Colonic mucosa (tissue), 4 donors: ENCODE measurements at regions not wholly inside any gene's neighbourhood (a gene's known extent, or its start where the extent isn't known, plus 50 kb on each side); places are given as distances from the start of the nearest gene placed in this dataset.

Experiments used
- DNase-seq: peaks from one replicate; pipeline ENCODE4 v3.0.0-alpha.2; 2020
- H3K27ac ChIP-seq: fragments of 200-600 bp; one replicate; pipeline ENCODE4 v1.8.0; 2021
- H3K27me3 ChIP-seq: fragments of 200-600 bp; one replicate; pipeline ENCODE4 v1.8.0; 2021
- H3K36me3 ChIP-seq: fragments of 200-600 bp; one replicate; pipeline ENCODE4 v1.8.0; 2021
- H3K4me1 ChIP-seq: fragments of 200-600 bp; one replicate; pipeline ENCODE4 v1.8.0; 2021; ENCODE audit warnings: mild to moderate bottlenecking
- H3K4me3 ChIP-seq: fragments of 200-600 bp; one replicate; pipeline ENCODE4 v1.8.0; 2021
- H3K9ac ChIP-seq, 2 donors: one replicate each; pipeline ENCODE4 v1.7.0; 2013; ENCODE audit warnings: control low read depth in 2 of 2, low read depth in 2 of 2, low read length in 2 of 2
- H3K9me3 ChIP-seq: fragments of 200-600 bp; one replicate; pipeline ENCODE4 v1.8.0; 2021
- CTCF ChIP-seq: fragments of 200-600 bp; IDR thresholded peaks from one replicate; pipeline ENCODE4 v1.8.0; 2022; ENCODE audit warnings: antibody characterized with exemption, mild to moderate bottlenecking
- intact Hi-C: fragments of 100-400 bp; cut with DNase I; formaldehyde crosslinking; loops from one replicate; pipeline ENCODE4 v1.14.1; 2022
- donor health status: healthy.
- donor health status: DM: no; HTN: no; CAD: no.
- donor health status: DM: no; HTN: no; CAD: no.

- TF ChIP-seq CTCF: no peak
- H3K36me3 ChIP-seq: no peaks in the 10 kb centered on the region
- no peak overlapping the region for H3K4me3 ChIP-seq
- no peak for DNase-seq
- intact Hi-C loops: no loop called here
- no peak overlapping the region for H3K27ac ChIP-seq
- no peaks in the 10 kb centered on the region for H3K4me1 ChIP-seq
- H3K9ac ChIP-seq: no peak overlapping the region
- no peaks in the 10 kb centered on the region for H3K27me3 ChIP-seq
- no peaks in the 10 kb centered on the region for H3K9me3 ChIP-seq
Observed at GRCh38 chr3:20589275-20589674, 403.3 kb upstream of the SGO1 start.

DNA sequence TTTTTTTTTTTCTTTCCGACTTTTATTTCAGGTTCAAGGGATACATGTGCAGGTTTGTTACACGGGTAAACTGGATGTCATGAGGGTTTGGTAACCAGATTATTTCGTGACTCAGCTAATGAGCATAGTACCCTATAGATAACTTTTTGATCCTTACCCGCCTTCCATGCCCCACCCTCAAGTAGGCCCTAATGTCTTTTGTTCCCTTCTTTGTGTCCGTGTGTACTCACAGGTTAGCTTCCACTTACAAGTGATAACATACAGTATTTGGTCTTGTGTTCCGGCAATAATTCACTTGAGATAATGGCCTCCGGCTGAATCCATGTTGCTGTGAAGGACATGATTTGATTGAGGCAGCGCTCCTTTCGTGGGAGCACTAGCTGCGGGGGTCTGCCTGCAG, 402.8 kb upstream of the SGO1 start:
- intact Hi-C loops: no loop called here
- Histone ChIP-seq H3K4me3 (no peak overlapping the region), H3K27ac (no peak overlapping the region), H3K36me3 (no peaks in the 10 kb centered on the region), H3K9me3 (no peaks in the 10 kb centered on the region), H3K9ac (no peak overlapping the region), H3K4me1 (no peaks in the 10 kb centered on the region), H3K27me3 (no peaks in the 10 kb centered on the region)
- no peak for TF ChIP-seq CTCF
- DNase-seq: no peak

- H3K27ac ChIP-seq: no peak overlapping the region
- no peaks in the 10 kb centered on the region for H3K27me3 ChIP-seq
- no peaks in the 10 kb centered on the region for H3K4me1 ChIP-seq
- DNase-seq: no peak
- no peak overlapping the region for H3K9ac ChIP-seq
- no peak for TF ChIP-seq CTCF
- intact Hi-C loops: no loop called here
- no peak overlapping the region for H3K4me3 ChIP-seq
- no peaks in the 10 kb centered on the region for H3K9me3 ChIP-seq
- no peaks in the 10 kb centered on the region for H3K36me3 ChIP-seq
Observed at GRCh38 chr3:20583648-20584047, 397.6 kb upstream of the SGO1 start.

DNA sequence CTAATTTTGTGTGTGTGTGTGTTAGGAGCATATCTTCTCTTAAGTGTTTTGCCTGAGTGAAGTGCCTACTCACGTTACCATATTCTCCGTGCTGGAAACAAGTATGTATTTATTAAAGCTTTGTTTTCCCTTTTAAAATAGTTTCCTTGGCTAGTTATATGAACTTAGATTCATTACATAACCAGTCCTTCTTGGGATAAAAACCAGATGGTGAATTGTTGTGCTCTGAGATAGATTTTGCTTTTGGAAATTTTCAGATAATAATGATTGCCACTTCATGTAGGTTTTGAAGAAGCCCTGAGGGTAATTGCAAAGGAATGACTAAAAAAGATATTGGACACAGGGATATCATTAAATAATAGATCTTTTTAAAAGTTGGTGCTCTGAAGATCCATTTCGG, 390.2 kb upstream of the SGO1 start:
- intact Hi-C loops: no loop called here
- no peaks in the 10 kb centered on the region for H3K4me1 ChIP-seq
- DNase-seq: no peak
- no peak for TF ChIP-seq CTCF
- no peaks in the 10 kb centered on the region for H3K36me3 ChIP-seq
- H3K27me3 ChIP-seq: no peaks in the 10 kb centered on the region
- no peak overlapping the region for H3K27ac ChIP-seq
- H3K9ac ChIP-seq: no peak overlapping the region
- no peak overlapping the region for H3K4me3 ChIP-seq
- no peaks in the 10 kb centered on the region for H3K9me3 ChIP-seq

- Histone ChIP-seq H3K36me3 (no peaks in the 10 kb centered on the region), H3K27me3 (no peaks in the 10 kb centered on the region), H3K9ac (no peak overlapping the region), H3K27ac (no peak overlapping the region), H3K4me1 (no peaks in the 10 kb centered on the region), H3K9me3 (no peaks in the 10 kb centered on the region), H3K4me3 (no peak overlapping the region)
- no peak for TF ChIP-seq CTCF
- no peak for DNase-seq
- intact Hi-C loops: no loop called here
Observed at GRCh38 chr3:20575146-20575545, 389.1 kb upstream of the SGO1 start.

- no peaks in the 10 kb centered on the region for H3K27me3 ChIP-seq
- no peak overlapping the region for H3K9ac ChIP-seq
- H3K27ac ChIP-seq: no peak overlapping the region
- intact Hi-C loops: no loop called here
- DNase-seq: no peak
- no peak for TF ChIP-seq CTCF
- no peak overlapping the region for H3K4me3 ChIP-seq
- H3K9me3 ChIP-seq: no peaks in the 10 kb centered on the region
- H3K4me1 ChIP-seq: no peaks in the 10 kb centered on the region
- no peaks in the 10 kb centered on the region for H3K36me3 ChIP-seq
Observed at GRCh38 chr3:20574746-20575145, 388.7 kb upstream of the SGO1 start.
